ENCODE measurements at regions not wholly inside any gene's neighbourhood (a gene's known extent, or its start where the extent isn't known, plus 50 kb on each side); places are given as distances from the start of the nearest gene placed in this dataset.

- Mint-ChIP-seq H3K9me3 (no peaks in the 10 kb centered on the region), H3K27ac (no peak overlapping the region), H3K4me3 (no peak overlapping the region), H3K27me3 (peaks cover 7% of the 10 kb centered on the region), H3K36me3 (no peaks in the 10 kb centered on the region), H3K4me1 (ENCODE audit: unreplicated experiment) (no peaks in the 10 kb centered on the region)
- no peak for TF ChIP-seq CTCF (conservative IDR thresholded peaks at IDR 0.05)
- DNase-seq (ENCODE audit: extremely low spot score, unreplicated experiment), result no peak
Observed at GRCh38 chr6:166778046-166778445, 151.0 kb upstream of the RPS6KA2 start.

DNA sequence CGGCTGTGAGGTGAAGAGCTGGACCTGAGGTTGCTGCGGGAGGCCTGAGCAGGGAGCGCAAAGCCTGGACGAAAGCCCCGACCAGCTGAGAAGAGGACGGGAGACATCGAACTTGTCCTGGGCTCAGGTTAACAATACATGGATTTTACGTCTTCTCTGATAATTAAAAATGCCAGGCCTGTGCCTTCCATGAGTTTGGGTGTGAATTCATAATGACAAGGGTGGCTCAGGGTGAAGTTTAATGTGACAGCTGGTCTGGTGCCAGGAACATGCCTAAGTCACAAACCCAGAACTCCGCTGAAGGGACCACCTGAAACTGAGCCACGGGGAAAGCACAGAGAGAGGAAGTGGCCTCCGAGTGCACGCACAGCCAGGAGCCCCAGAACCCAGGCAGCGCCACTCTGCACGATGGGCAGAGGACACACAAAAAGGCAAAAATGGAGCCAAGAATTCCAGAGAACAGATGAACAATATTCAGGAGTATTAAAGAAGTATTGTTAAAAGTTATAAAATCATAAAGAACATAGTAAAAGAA is 150.1 kb upstream of the RPS6KA2 start:
- H3K4me3 Mint-ChIP-seq, result no peak overlapping the region

DNA sequence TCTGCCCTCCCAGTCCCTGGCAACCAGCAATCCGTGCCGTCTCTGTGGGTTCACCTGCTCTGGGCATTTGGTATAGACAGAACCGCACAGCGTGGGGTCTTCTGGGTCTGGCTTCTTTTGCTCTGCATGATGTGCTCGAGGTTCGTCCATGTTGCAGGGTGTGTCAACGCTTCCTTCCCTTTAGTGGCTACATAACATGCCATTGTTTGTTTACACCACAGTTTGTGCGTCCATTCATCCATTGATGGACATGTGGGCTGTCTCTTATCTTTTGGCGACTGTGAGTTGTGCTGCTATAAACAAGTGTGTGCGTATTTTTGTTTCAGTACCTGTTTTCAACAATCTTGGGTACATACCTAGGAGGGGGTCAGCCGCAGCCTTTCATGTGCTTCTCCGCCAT is 149.5 kb upstream of the RPS6KA2 start:
- peaks cover 17% of the 10 kb centered on the region for H3K27me3 Mint-ChIP-seq
- H3K36me3 Mint-ChIP-seq, result no peaks in the 10 kb centered on the region
- H3K4me1 Mint-ChIP-seq (ENCODE audit: unreplicated experiment), result no peaks in the 10 kb centered on the region
- TF ChIP-seq CTCF (conservative IDR thresholded peaks at IDR 0.05), result no peak
- H3K9me3 Mint-ChIP-seq, result no peaks in the 10 kb centered on the region
- DNase-seq (ENCODE audit: extremely low spot score, unreplicated experiment), result no peak
- H3K27ac Mint-ChIP-seq, result no peak overlapping the region
- no peak overlapping the region for H3K4me3 Mint-ChIP-seq

More for the DNA sequence above, 150.1 kb upstream of the RPS6KA2 start:
- Mint-ChIP-seq H3K36me3 (no peaks in the 10 kb centered on the region), H3K27me3 (peaks cover 16% of the 10 kb centered on the region), H3K27ac (no peak overlapping the region), H3K9me3 (no peaks in the 10 kb centered on the region), H3K4me1 (ENCODE audit: unreplicated experiment) (no peaks in the 10 kb centered on the region)
- TF ChIP-seq CTCF (conservative IDR thresholded peaks at IDR 0.05), result no peak
- no peak for DNase-seq (ENCODE audit: extremely low spot score, unreplicated experiment)

- TF ChIP-seq CTCF (conservative IDR thresholded peaks at IDR 0.05), result no peak
- Mint-ChIP-seq H3K4me1 (ENCODE audit: unreplicated experiment) (no peaks in the 10 kb centered on the region), H3K27ac (no peak overlapping the region), H3K4me3 (no peak overlapping the region), H3K27me3 (peaks cover 20% of the 10 kb centered on the region), H3K9me3 (no peaks in the 10 kb centered on the region), H3K36me3 (no peaks in the 10 kb centered on the region)
- DNase-seq (ENCODE audit: extremely low spot score, unreplicated experiment), result no peak
Observed at GRCh38 chr6:166775923-166776220, 148.8 kb upstream of the RPS6KA2 start.

DNA sequence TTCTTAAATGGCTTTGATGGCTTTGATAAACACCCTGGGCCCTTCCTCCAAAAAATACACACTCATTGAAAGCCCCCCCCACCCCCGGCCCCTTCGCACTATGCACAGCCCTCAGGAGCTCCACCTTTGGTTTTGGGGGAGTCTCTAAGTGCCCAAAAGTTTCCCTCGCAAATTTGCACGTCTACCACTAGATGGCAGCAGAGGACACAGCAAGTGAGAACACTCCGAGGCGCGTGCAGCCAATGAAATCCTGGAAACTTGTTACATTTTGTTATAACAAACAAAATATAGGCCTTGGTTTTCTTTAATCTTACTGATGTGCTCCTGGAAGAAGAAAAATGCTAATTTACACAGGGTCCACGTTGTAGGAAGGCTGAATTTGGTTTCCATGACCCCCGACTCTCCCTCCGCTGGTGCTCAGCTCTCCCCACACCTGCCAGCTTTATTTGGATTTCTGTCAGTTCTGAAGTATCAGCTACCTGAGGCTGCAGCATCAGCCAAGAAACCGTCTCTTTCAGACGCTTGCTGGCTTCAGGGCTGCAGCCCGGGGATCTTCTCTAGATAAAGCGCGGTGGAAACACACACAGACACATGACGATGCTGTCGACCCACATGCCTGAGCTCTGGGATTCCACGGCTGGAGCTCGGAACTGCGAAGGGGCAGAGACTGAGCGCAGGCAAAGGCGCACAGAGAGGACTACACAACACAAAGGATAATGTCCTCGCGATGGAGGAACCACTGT is 148.3 kb upstream of the RPS6KA2 start:
- no peak overlapping the region for H3K4me3 Mint-ChIP-seq
- peak; percentile 88 for TF ChIP-seq CTCF (conservative IDR thresholded peaks at IDR 0.05)
- DNase-seq (ENCODE audit: extremely low spot score, unreplicated experiment), result no peak
- H3K4me1 Mint-ChIP-seq (ENCODE audit: unreplicated experiment), result no peaks in the 10 kb centered on the region
- no peaks in the 10 kb centered on the region for H3K36me3 Mint-ChIP-seq
- no peak overlapping the region for H3K27ac Mint-ChIP-seq
- no peaks in the 10 kb centered on the region for H3K9me3 Mint-ChIP-seq
- peaks cover 20% of the 10 kb centered on the region for H3K27me3 Mint-ChIP-seq
